Neural cell (in vitro differentiated cells): ENCODE measurements at regions not wholly inside any gene's neighbourhood (a gene's known extent, or its start where the extent isn't known, plus 50 kb on each side); places are given as distances from the start of the nearest gene placed in this dataset.
"Not testable (repeated sequence)": the region's sequence is repeated elsewhere in the genome, so short reads cannot be mapped to it uniquely, and the experiment has no call there.

Experiments used
- H2AFZ ChIP-seq: fragments of 200-600, 300-800 bp; sonication (generic), shearing (Covaris generic); 2 replicates; pipeline ENCODE4 v1.6.0; 2014; ENCODE audit warnings: low read depth, mild to moderate bottlenecking, antibody characterized with exemption, low read length, moderate library complexity
- H3F3A ChIP-seq: fragments of 200-600 bp; shearing (Covaris generic); 2 replicates; pipeline ENCODE4 v1.6.1; 2016; ENCODE audit warnings: mild to moderate bottlenecking, moderate library complexity, mixed read lengths, antibody characterized with exemption, low read length; ENCODE audit not compliant: insufficient read depth, poor library complexity, severe bottlenecking
- H3K27ac ChIP-seq: fragments of 200-600, 300-800 bp; sonication (generic), shearing (Covaris generic); 2 replicates; pipeline ENCODE4 v1.5.1; 2014; ENCODE audit warnings: mild to moderate bottlenecking, low read length, moderate library complexity
- H3K27me3 ChIP-seq: fragments of 300-800, 200-600 bp; sonication (generic), shearing (Covaris generic); 2 replicates; pipeline ENCODE4 v1.6.0; 2014; ENCODE audit warnings: mild to moderate bottlenecking, low read depth, low read length, moderate library complexity; ENCODE audit not compliant: insufficient read depth
- H3K36me3 ChIP-seq: fragments of 300-800, 200-600 bp; sonication (generic), shearing (Covaris generic); 2 replicates; pipeline ENCODE4 v1.5.1; 2014; ENCODE audit warnings: mild to moderate bottlenecking, antibody characterized with exemption, low read length, moderate library complexity; ENCODE audit not compliant: insufficient read depth
- H3K4me2 ChIP-seq: fragments of 300-800, 200-600 bp; sonication (generic), shearing (Covaris generic); 2 replicates; pipeline ENCODE4 v1.6.0; 2014; ENCODE audit warnings: mild to moderate bottlenecking, low read length
- H3K4me3 ChIP-seq: fragments of 300-800, 200-600 bp; sonication (generic), shearing (Covaris generic); 2 replicates; pipeline ENCODE4 v1.5.1; 2014; ENCODE audit warnings: mild to moderate bottlenecking, low read length, moderate library complexity
- H3K79me2 ChIP-seq: fragments of 200-600 bp; shearing (Covaris generic); replicated peaks from 2 replicates; pipeline ENCODE4 v1.6.0; 2014; ENCODE audit warnings: mild to moderate bottlenecking, low read length, moderate library complexity; ENCODE audit not compliant: insufficient read depth
- H3K9ac ChIP-seq: fragments of 300-800, 200-600 bp; sonication (generic), shearing (Covaris generic); 2 replicates; pipeline ENCODE4 v1.6.1; 2016; ENCODE audit warnings: mild to moderate bottlenecking, low read length, mixed read lengths
- H3K9me2 ChIP-seq: fragments of 200-600 bp; shearing (Covaris generic); 2 replicates; pipeline ENCODE4 v1.6.1; 2016; ENCODE audit warnings: mild to moderate bottlenecking, low read length, mixed read lengths; ENCODE audit not compliant: insufficient read depth
- H3K9me3 ChIP-seq: fragments of 200-600, 300-800 bp; sonication (generic), shearing (Covaris generic); 2 replicates; pipeline ENCODE4 v1.6.1; 2016; ENCODE audit warnings: mild to moderate bottlenecking, mixed run types, low read length, moderate library complexity, mixed read lengths
- H4K20me1 ChIP-seq: fragments of 200-600 bp; shearing (Covaris generic); 2 replicates; pipeline ENCODE4 v1.6.1; 2016; ENCODE audit warnings: mild to moderate bottlenecking, mixed run types; ENCODE audit not compliant: insufficient read depth
- EP300 ChIP-seq: fragments of 450-650 bp; conservative IDR thresholded peaks from 2 replicates; pipeline ENCODE4 v1.6.1; 2014; ENCODE audit warnings: antibody characterized with exemption, mild to moderate bottlenecking, moderate library complexity; ENCODE audit not compliant: poor library complexity, severe bottlenecking
- EZH2 ChIP-seq: fragments of 200-600, 300-800 bp; shearing (Covaris generic), sonication (generic); IDR thresholded peaks from 2 replicates; pipeline ENCODE4 v1.6.1; 2014; ENCODE audit warnings: antibody characterized with exemption, low read length, borderline replicate concordance, mild to moderate bottlenecking; ENCODE audit not compliant: insufficient read depth, poor library complexity, severe bottlenecking
- MXI1 ChIP-seq: fragments of 450-650 bp; conservative IDR thresholded peaks from 2 replicates; pipeline ENCODE4 v1.6.1; 2014; ENCODE audit warnings: antibody characterized with exemption, mild to moderate bottlenecking; ENCODE audit not compliant: poor library complexity, severe bottlenecking
- POLR2AphosphoS5 ChIP-seq: IDR thresholded peaks from 2 replicates; pipeline ENCODE4 v1.6.1; 2012
- RAD21 ChIP-seq: fragments of 450-650 bp; conservative IDR thresholded peaks from 2 replicates; pipeline ENCODE4 v1.6.1; 2014; ENCODE audit warnings: antibody characterized with exemption, mild to moderate bottlenecking, moderate library complexity
- SMC3 ChIP-seq: fragments of 450-650 bp; conservative IDR thresholded peaks from 2 replicates; pipeline ENCODE4 v1.6.1; 2014; ENCODE audit warnings: antibody characterized with exemption, mild to moderate bottlenecking, moderate library complexity; ENCODE audit not compliant: poor library complexity
- TAF1 ChIP-seq: IDR thresholded peaks from 2 replicates; pipeline ENCODE4 v1.6.1; 2012; ENCODE audit warnings: low read depth
- TF ChIP-seq, protein P1 (sequence below): fragments of 450-650 bp; IDR thresholded peaks from 2 replicates; pipeline ENCODE4 v1.5.1; 2014; ENCODE audit warnings: antibody characterized with exemption, mild to moderate bottlenecking, moderate library complexity; ENCODE audit not compliant: poor library complexity, severe bottlenecking
- TF ChIP-seq, protein P2 (sequence below): IDR thresholded peaks from 2 replicates; pipeline ENCODE4 v1.6.1; 2012; ENCODE audit warnings: borderline replicate concordance

DNA sequence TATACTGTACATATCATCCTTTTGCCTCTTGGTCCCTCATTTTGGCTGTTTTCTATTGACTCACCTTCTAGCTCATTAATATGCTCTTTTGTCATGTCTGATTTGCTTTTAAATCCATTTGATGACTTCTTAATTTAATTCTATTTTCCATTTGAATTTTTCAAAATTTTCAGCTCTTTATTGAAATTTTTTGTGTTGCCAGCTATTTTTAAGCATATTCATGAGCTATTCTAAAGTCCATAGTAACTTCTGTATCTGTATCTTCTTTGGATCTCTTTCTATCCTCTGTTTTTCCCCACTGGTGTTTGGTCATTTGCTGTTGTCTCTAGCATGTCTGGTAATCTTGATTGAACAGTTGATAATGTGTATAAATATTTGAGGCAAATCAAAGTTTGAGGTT is 227.8 kb downstream of the NDUFA10 start:
- Histone ChIP-seq H3K9me2 (no peaks in the 10 kb centered on the region), H3K27ac (no peak overlapping the region), H3K27me3 (no peaks in the 10 kb centered on the region), H3K9me3 (no peaks in the 10 kb centered on the region), H3K4me3 (no peak overlapping the region), H3K79me2 (no peaks in the 10 kb centered on the region), H3F3A (no peaks in the 10 kb centered on the region), H3K36me3 (no peaks in the 10 kb centered on the region), H3K9ac (no peak overlapping the region), H3K4me2 (no peak overlapping the region), H4K20me1 (no peaks in the 10 kb centered on the region), H2AFZ (no peak overlapping the region)
- TF ChIP-seq POLR2AphosphoS5 (no peak), SMC3 (no peak), EP300 (no peak), TAF1 (no peak), RAD21 (no peak), MXI1 (no peak), EZH2 (no peak)
- TF ChIP-seq, protein P1, sequence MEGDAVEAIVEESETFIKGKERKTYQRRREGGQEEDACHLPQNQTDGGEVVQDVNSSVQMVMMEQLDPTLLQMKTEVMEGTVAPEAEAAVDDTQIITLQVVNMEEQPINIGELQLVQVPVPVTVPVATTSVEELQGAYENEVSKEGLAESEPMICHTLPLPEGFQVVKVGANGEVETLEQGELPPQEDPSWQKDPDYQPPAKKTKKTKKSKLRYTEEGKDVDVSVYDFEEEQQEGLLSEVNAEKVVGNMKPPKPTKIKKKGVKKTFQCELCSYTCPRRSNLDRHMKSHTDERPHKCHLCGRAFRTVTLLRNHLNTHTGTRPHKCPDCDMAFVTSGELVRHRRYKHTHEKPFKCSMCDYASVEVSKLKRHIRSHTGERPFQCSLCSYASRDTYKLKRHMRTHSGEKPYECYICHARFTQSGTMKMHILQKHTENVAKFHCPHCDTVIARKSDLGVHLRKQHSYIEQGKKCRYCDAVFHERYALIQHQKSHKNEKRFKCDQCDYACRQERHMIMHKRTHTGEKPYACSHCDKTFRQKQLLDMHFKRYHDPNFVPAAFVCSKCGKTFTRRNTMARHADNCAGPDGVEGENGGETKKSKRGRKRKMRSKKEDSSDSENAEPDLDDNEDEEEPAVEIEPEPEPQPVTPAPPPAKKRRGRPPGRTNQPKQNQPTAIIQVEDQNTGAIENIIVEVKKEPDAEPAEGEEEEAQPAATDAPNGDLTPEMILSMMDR = no peak
- TF ChIP-seq, protein P2, sequence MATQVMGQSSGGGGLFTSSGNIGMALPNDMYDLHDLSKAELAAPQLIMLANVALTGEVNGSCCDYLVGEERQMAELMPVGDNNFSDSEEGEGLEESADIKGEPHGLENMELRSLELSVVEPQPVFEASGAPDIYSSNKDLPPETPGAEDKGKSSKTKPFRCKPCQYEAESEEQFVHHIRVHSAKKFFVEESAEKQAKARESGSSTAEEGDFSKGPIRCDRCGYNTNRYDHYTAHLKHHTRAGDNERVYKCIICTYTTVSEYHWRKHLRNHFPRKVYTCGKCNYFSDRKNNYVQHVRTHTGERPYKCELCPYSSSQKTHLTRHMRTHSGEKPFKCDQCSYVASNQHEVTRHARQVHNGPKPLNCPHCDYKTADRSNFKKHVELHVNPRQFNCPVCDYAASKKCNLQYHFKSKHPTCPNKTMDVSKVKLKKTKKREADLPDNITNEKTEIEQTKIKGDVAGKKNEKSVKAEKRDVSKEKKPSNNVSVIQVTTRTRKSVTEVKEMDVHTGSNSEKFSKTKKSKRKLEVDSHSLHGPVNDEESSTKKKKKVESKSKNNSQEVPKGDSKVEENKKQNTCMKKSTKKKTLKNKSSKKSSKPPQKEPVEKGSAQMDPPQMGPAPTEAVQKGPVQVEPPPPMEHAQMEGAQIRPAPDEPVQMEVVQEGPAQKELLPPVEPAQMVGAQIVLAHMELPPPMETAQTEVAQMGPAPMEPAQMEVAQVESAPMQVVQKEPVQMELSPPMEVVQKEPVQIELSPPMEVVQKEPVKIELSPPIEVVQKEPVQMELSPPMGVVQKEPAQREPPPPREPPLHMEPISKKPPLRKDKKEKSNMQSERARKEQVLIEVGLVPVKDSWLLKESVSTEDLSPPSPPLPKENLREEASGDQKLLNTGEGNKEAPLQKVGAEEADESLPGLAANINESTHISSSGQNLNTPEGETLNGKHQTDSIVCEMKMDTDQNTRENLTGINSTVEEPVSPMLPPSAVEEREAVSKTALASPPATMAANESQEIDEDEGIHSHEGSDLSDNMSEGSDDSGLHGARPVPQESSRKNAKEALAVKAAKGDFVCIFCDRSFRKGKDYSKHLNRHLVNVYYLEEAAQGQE = no peak

DNA sequence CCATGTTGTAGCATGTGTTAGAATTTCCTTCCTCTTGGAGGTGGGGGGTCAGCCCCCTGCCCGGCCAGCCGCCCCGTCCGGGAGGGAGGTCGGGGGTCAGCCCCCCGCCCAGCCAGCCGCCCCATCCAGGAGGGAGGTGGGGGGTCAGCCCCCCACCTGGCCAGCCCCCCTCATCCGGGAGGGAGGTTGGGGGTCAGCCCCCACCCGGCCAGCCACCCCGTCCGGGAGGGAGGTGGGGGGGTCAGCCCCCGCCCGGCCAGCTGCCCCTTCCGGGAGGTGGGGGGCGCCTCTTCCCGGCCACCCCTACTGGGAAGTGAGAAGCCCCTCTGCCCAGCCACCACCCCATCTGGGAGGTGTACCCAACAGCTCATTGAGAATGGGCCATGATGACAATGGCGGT is 229.4 kb downstream of the NDUFA10 start:
- not testable (repeated sequence) for H3K9ac ChIP-seq, H3K9me3 ChIP-seq, H3K27ac ChIP-seq, H3K36me3 ChIP-seq, H3K4me2 ChIP-seq, H2AFZ ChIP-seq, H4K20me1 ChIP-seq, H3F3A ChIP-seq, H3K9me2 ChIP-seq, H3K79me2 ChIP-seq, H3K4me3 ChIP-seq, H3K27me3 ChIP-seq

DNA sequence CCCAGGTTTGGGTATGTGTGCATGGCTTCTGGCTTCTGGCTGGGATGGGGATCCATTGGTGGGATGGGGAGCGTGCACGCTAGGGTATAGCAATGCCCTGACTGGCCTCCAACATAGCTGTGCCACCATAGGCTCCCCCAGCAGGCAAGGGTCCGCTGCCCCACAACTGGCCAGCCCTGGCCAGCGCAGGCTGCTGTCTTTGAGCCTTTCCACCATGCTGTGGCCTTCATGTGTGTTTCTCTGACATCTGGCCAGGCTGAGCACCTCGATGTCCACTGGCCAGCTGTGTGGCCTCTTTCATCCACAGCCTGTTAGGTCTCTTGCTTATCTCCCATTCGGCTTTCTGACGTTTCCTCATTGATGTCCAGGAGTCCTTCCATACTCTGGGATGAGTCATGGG is 231.3 kb downstream of the NDUFA10 start:
- no peaks in the 10 kb centered on the region for H3K27me3 ChIP-seq
- TF ChIP-seq, protein P1 = no peak
- TF ChIP-seq EP300 = no peak
- TF ChIP-seq RAD21 = no peak
- no peak for TF ChIP-seq SMC3
- TF ChIP-seq, protein P2 = no peak
- no peak for TF ChIP-seq EZH2
- no peaks in the 10 kb centered on the region for H3K36me3 ChIP-seq
- H2AFZ ChIP-seq = no peak overlapping the region
- H3K9me2 ChIP-seq = no peaks in the 10 kb centered on the region
- no peaks in the 10 kb centered on the region for H3K79me2 ChIP-seq
- no peak overlapping the region for H3K4me2 ChIP-seq
- H3F3A ChIP-seq = no peaks in the 10 kb centered on the region
- H3K27ac ChIP-seq = no peak overlapping the region
- H3K9me3 ChIP-seq = no peaks in the 10 kb centered on the region
- H4K20me1 ChIP-seq = no peaks in the 10 kb centered on the region
- no peak overlapping the region for H3K9ac ChIP-seq
- no peak overlapping the region for H3K4me3 ChIP-seq
